Ectodermal cell (in vitro differentiated cells): ENCODE measurements at regions not wholly inside any gene's neighbourhood (a gene's known extent, or its start where the extent isn't known, plus 50 kb on each side); places are given as distances from the start of the nearest gene placed in this dataset.

Experiments
- H3K27ac ChIP-seq: 2 replicates; pipeline ENCODE4 v1.7.0; 2013; ENCODE audit warnings: mild to moderate bottlenecking, low read depth, low read length; ENCODE audit not compliant: insufficient read depth, poor library complexity, severe bottlenecking
- H3K27me3 ChIP-seq: 2 replicates; pipeline ENCODE4 v1.7.0; 2013; ENCODE audit warnings: mild to moderate bottlenecking, low read length; ENCODE audit not compliant: insufficient read depth, control insufficient read depth, poor library complexity, severe bottlenecking
- H3K36me3 ChIP-seq: one replicate; pipeline ENCODE4 v1.7.0; 2013; ENCODE audit warnings: low read length; ENCODE audit not compliant: control insufficient read depth, insufficient read depth
- H3K4me1 ChIP-seq: one replicate; pipeline ENCODE4 v1.7.0; 2013; ENCODE audit warnings: low read length; ENCODE audit not compliant: control insufficient read depth, insufficient read depth
- H3K4me3 ChIP-seq: 2 replicates; pipeline ENCODE4 v1.7.0; 2013; ENCODE audit warnings: low read depth, low read length, control low read depth; ENCODE audit not compliant: insufficient read depth
- H3K9me3 ChIP-seq: 2 replicates; pipeline ENCODE4 v1.7.0; 2013; ENCODE audit warnings: mild to moderate bottlenecking, low read length, moderate library complexity; ENCODE audit not compliant: control insufficient read depth
- WGBS, 2 experiments: methylation state at CpG; one replicate each; pipeline ENCODE4 v1.1.7; 2013; ENCODE audit warnings: missing lambda C conversion rate in 2 of 2; 5-methylcytosine and 5-hydroxymethylcytosine counted together

DNA sequence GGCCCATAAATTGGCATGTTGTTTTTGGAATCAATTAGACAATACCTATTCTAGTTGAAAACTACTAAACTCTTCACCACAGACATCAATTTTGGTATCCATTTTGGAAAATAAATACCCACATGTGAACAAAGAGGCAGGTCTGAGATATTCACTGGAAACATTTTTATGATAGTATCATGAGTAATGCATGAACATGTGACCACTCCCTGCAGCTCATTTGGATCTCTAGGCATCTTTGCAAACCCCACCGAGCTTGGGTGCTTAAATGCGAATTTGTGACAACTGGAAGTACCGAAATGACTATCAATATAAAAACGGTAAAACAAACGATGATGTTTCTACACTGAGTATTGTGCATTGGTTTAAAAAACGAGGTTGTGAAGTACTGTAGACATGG lies 285.2 kb downstream of the IRF8 start:
- Histone ChIP-seq H3K27me3 (no peaks in the 10 kb centered on the region), H3K27ac (no peak overlapping the region), H3K4me3 (no peak overlapping the region), H3K36me3 (no peaks in the 10 kb centered on the region), H3K4me1 (no peaks in the 10 kb centered on the region), H3K9me3 (no peaks in the 10 kb centered on the region)
- 89 to 90% methylated on average over 6 of the region's 6 CpGs for WGBS, 2 experiments

DNA sequence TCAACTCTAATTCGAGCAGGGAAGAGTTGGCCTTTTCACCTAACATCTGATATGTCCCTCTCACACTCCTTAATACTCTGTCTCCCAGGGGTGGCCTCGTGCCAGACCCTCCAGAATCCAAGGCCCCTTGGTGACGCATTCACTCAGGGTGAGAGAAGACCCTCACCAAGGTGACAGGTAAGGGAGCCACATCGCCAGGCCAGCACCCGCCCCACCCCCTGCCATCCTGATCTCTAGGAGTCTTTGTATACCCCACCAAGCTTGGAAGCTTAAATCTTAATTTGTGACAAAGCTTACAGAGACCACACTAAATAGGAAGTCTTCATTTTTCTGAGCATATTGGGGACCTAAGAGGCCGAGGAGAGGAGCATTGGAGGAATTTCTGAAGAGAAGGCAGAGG lies 286.1 kb downstream of the IRF8 start:
- no peaks in the 10 kb centered on the region for H3K27me3 ChIP-seq
- H3K4me1 ChIP-seq = no peaks in the 10 kb centered on the region
- no peaks in the 10 kb centered on the region for H3K36me3 ChIP-seq
- no peak overlapping the region for H3K4me3 ChIP-seq
- WGBS, 2 experiments = 82 to 83% methylated on average over 6 of the region's 6 CpGs
- no peaks in the 10 kb centered on the region for H3K9me3 ChIP-seq
- no peak overlapping the region for H3K27ac ChIP-seq

DNA sequence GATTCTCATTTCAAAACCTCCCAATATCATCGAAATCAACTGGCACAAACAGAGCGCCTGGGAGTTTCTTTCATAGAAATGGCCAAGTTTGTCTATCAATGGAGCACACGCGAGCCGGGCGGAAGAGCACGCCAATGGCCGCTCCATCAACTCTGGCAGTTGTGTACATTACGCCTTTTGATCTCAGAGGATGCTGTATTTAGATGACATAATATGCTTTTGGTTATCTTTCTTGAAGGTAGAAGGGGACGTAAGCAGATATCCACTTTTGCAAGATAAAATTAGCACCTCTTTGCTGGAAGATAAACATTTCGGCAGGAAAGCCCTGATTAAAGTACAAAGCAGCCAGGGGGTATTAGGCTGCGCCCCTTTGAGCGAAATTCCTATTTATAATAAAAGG lies 287.4 kb downstream of the IRF8 start:
- H3K9me3 ChIP-seq = no peaks in the 10 kb centered on the region
- H3K27ac ChIP-seq = no peak overlapping the region
- no peak overlapping the region for H3K4me3 ChIP-seq
- peaks cover under 1% of the 10 kb centered on the region for H3K27me3 ChIP-seq
- H3K36me3 ChIP-seq = no peaks in the 10 kb centered on the region
- 93% methylated on average over 12 to 13 of the region's 13 CpGs for WGBS, 2 experiments
- no peaks in the 10 kb centered on the region for H3K4me1 ChIP-seq

DNA sequence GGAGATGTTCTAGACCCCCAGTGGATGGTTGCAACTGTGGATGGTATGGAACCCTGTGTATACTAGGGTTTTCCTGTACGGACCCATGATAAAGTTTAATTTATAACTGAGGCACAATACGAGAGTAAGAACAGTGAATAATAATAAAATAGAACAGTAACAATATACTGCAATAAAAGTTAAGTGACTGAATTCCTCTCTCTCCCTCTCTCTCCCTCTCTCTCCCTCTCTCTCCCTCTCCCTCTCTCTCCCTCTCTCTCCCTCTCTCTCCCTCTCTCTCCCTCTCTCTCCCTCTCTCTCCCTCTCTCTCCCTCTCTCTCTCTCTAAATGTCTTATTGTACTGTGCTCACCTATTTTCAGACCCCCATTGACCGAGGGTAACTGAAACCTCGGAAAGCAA lies 291.0 kb downstream of the IRF8 start:
- Histone ChIP-seq H3K4me3 (no peak overlapping the region), H3K9me3 (no peaks in the 10 kb centered on the region), H3K27ac (no peak overlapping the region), H3K4me1 (peaks cover 1% of the 10 kb centered on the region), H3K27me3 (peaks cover 11% of the 10 kb centered on the region), H3K36me3 (no peaks in the 10 kb centered on the region)
- 92 to 100% methylated on average over 3 to 4 of the region's 4 CpGs for WGBS, 2 experiments

DNA sequence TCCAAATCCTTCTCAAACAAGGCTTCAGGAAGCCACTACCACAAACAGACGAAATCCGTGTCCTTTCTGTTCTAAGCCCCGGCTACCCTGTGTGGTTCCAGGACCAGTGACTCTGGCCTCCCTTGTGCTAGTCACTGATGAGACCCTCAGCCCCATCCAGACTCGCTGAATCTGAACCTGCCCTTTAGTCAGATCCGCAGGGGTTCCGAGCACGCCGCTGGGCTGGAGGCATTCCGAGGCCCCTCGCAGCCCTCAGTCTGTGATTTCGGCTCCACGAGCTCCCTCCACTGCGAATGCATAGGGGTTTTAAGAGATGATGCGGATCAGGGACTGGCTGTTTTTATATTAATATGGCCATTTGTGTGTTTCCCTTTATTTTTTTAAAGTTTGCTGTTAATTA lies 292.7 kb downstream of the IRF8 start:
- H3K27ac ChIP-seq = no peak overlapping the region
- H3K36me3 ChIP-seq = no peaks in the 10 kb centered on the region
- no peak overlapping the region for H3K4me3 ChIP-seq
- 60 to 62% methylated on average over 14 of the region's 14 CpGs for WGBS, 2 experiments
- H3K4me1 ChIP-seq = peaks cover 4% of the 10 kb centered on the region
- peaks cover 11% of the 10 kb centered on the region for H3K27me3 ChIP-seq
- H3K9me3 ChIP-seq = no peaks in the 10 kb centered on the region

DNA sequence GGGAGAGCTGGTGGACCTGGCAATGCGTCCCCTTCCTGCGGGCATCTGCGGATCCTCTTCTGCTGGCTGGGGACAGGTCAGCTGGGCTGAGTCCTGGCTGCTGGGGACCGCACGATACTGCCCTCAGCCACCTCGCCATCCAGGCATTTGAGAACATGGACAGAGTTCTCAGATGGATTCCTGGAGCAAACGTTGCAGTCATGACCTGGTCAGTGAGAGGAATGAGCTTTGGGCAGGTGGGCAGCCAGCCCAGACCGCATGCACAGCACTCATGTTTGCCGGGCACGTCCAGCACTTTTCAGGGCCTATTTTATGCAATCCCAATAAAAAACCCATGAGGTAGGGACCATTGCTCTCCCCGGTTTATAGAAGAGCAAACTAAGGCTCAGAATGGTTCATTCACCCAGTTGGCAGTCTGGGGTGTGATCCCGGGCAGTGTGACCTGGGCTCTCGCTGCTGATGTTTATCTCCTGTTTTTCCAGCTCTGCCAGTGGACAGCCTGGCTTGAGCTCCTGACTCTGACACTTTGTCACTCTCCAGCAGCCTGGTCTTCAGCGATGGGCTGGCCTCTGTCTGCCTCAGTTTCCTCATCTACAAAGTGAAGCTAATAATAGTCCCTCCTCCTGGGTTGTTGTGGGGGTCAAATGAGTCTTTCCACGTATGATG lies 294.7 kb downstream of the IRF8 start:
- peaks cover 16% of the 10 kb centered on the region for H3K27me3 ChIP-seq
- WGBS, 2 experiments = 92 to 94% methylated on average over 15 of the region's 15 CpGs
- no peaks in the 10 kb centered on the region for H3K9me3 ChIP-seq
- no peaks in the 10 kb centered on the region for H3K36me3 ChIP-seq
- no peak overlapping the region for H3K27ac ChIP-seq
- peaks cover 4% of the 10 kb centered on the region for H3K4me1 ChIP-seq
- H3K4me3 ChIP-seq = no peak overlapping the region

DNA sequence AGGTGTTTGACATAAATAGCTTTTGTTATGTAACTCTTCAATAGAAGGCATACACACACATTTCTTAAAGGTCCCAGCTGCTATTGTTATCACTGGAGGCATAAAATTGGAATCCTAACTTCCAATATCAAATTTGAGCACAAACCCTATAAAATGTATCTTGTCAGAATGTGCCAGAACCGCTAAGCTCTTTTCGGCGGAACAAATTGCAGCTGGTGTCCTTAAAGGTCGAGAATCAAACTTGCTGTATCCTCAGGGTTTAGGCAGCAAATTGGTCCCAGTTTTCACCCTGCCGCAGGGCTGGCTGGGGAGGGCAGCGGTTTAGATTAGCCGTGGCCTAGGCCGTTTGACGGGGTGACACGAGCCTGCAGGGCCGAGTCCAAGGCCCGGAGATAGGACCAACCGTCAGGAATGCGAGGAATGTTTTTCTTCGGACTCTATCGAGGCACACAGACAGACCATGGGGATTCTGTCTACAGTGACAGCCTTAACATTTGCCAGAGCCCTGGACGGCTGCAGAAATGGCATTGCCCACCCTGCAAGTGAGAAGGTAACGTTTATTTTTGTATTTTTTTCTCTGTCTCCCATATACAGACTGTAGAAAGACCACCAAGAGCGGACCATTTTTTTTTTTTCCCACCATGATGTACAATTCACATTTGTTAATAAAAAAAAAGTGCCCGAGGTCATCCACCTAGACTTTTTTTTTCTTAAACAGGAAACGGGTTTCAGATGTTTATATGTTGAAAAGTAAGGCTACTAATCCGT lies 297.1 kb downstream of the IRF8 start:
- H3K27me3 ChIP-seq = peaks cover 32% of the 10 kb centered on the region
- H3K4me3 ChIP-seq = no peak overlapping the region
- no peaks in the 10 kb centered on the region for H3K9me3 ChIP-seq
- peaks cover 4% of the 10 kb centered on the region for H3K4me1 ChIP-seq
- H3K36me3 ChIP-seq = no peaks in the 10 kb centered on the region
- WGBS, 2 experiments = 42 to 49% methylated on average over 20 to 22 of the region's 22 CpGs
- H3K27ac ChIP-seq = no peak overlapping the region

DNA sequence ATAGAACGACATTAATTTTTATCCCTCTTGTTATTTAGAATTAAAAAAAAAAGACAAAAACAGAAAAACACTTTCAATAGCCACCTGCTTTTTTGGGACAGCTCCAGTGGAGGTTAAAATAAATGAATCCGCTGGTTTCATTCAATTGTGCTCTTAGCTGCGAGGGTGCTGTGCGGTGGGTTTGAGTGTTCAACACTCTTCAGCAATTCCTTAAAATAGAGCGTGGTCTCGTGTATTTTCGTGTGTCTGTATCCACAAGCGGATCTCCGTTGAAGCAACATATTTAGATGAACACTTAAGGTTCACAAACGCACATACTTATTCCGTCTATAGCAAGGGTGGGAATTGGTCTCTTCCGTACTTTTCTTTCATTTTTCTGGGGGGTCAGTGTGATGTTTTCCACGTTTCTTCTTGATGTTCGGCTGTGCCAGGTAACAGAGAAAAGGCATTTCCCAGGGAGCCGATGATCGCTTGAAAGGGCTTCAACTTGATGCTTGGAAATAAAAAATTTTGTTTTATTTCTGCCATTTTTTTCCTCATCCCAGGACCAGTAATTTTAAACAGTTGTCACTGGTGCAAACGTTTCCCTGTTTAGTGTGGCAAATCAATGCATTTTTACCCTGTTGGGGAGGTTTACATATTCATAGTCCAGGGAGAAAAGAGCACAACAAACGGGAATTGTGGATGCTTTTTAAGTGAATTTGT lies 297.9 kb downstream of the IRF8 start:
- Histone ChIP-seq H3K9me3 (no peaks in the 10 kb centered on the region), H3K27me3 (peaks cover 30% of the 10 kb centered on the region), H3K4me1 (peaks cover 4% of the 10 kb centered on the region), H3K27ac (no peak overlapping the region), H3K36me3 (no peaks in the 10 kb centered on the region), H3K4me3 (no peak overlapping the region)
- WGBS, 2 experiments = 87 to 91% methylated on average over 18 of the region's 18 CpGs

DNA sequence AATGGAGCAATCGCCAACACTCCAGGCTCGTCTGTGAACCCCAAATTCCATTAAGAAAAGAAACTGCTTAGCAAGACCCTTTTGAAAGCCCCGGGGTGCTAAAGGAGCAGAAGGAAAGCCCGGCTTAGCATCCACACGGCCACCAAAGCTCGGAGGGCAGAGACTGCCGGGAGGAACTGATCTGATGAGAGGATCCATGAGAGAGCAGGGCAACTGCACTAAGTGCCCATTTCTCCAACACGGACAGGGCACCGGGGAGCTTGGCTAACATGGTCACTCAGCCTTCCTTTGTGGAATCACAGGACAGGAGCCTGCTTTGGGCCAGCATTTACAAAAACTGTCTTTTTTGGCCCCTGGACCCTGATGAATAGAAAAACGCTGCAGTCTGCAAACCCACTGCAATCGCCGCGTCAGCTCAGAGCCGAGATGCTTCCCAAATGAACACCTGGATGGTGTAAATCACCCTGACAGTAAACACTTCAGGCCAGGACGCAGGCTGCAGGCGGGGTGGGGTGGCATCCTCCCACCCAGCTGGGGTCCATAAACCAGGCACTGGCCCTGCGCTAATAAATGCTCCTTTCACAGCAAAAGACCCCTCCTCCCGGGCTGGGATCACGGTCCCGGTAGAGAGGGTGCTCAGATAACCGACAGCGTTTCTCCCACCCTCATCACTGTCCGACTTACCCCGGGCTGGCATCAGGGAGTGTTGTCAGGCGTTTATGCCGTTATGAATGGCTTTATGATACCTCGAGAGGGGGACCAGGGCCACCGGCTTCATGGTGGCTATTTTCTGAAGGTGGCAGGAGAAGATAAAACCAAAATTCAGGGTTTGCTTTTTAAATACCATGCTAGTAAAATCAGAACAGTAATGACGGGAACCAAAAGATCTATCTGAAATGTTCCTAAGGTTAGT lies 299.5 kb downstream of the IRF8 start:
- Histone ChIP-seq H3K4me3 (no peak overlapping the region), H3K27me3 (peaks cover 31% of the 10 kb centered on the region), H3K27ac (no peak overlapping the region), H3K36me3 (no peaks in the 10 kb centered on the region), H3K4me1 (peaks cover 8% of the 10 kb centered on the region), H3K9me3 (no peaks in the 10 kb centered on the region)
- 80 to 84% methylated on average over 29 of the region's 29 CpGs for WGBS, 2 experiments
